Fibroblast of skin of left biceps (primary cell): ENCODE measurements at regions not wholly inside any gene's neighbourhood (a gene's known extent, or its start where the extent isn't known, plus 50 kb on each side); places are given as distances from the start of the nearest gene placed in this dataset.

Experiments used
- DNase-seq, 2 experiments: peaks; one replicate each; pipeline ENCODE4 v3.0.0-alpha.2; 2013; ENCODE audit warnings: low read depth in 2 of 2

DNA sequence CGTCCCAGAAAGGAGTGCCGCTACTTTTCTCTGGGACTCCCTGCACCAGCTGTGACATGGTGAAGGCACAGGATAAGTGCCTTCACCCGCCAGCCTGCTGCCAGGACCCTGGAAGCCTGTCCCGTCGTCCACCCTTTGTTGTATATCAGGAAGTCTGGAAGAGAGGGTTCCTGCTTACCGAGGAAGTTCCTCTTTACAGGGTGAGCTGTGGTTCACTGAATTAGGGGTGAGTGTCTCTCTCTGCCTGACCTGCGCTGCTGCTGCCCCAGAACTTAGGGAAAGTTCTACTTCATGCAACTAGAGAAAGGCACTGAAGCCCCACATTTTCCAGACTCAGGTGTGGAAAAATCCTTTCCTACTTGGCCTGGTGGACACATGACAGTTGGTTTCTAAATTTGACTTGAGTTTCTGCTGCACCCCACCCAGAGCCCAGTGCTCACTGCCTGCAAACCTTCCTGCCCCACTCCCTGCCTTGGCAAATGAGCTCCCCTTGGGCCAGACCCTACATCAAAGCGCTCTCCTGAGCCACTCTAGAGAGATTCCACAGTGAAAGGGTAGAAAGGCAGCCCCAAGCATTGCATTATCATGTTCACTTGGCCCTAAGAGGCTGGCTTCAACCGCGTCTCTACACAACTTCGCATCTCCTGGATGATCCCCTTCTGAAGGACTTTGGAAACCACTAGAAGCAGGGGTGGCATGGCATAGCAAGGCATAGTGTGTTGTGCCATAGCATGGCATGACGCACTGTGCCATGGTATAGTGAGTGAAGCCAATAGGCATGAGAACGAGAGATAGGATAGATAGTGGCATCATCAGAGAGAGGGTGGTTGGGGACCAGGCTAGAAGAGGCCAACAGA, 215.8 kb upstream of the CDYL start:
- no peak for DNase-seq

DNA sequence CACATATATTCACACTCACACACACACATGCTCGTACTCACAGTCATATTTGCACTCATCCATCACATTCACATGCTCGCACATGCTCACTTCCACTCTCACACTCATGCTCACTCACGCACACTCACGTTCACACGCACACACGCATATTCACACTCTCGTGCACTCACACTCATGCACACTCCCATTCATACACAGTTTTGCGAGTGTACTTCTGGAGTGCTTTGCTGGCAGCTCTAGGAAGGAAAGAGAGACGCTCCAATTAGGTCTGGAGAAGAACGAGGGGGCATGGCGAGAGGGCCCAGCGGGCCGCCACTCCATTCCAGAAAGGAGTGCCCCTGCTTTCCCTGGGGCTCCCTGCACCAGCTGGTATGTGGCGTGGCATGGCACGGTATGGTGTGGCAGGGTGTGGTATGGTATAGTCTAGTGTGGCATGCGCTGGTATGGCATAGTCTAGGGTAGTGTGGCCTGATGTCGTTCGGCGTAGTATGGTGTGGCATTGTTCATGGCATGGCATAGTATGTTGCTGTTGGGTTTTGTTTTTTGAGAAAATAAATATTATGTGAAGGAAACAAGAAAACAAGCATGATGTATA, 216.8 kb upstream of the CDYL start:
- no peak for DNase-seq

DNA sequence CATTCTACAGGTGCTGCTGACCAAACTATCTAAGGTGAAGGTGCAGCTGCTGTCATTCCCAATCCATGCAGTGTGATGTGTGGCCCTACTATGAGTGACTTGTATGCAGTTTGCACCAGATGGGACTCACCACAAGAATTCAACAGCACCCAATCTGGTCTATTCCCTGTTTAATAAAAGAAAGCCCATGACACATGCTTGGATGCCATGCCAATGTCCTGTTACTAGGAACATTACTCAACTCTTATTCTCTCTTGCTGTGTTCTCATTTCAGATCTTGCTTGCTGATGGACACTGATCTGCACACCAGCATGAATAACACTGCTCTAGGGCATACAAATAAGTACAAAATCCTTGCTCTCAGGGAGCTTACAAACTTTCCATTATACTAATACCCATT, 221.6 kb upstream of the CDYL start:
- DNase-seq: no peak

DNA sequence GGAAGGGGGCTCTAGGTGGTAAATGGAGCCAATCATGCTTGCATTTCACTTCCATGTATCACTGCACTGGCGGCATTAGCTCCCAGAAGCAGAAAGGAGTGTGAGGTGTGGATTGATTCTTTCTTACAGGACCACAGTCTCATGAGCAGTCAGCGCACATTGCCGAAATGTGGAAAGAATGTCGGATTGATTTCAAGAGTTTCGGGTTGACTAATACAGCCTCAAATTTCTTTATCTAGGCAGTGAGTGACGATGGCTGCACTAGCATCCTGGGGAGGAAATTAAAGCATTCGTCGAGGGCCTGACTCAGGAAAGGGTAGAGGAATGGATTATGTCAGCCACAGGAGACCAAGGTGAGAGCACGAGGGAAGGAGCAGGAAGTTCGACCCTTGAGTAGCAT, 222.8 kb upstream of the CDYL start:
- DNase-seq: no peak

DNA sequence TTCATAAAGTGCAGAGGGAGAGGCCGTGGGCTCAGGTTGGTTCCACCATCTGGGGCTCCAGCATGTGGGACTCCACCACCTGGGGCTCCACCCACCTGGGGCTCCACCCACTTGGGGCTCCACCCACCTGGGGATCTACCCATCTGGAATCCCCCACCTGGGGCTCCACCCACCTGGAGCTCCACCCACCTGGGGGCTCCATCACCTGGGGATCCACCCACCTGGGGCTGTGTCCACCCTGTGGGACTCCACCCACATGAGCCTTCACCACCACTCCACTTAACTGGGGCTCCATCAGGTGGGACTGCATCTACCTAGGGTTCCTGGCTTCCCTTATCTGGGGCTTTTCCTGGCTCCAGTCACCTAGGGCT, 226.0 kb upstream of the CDYL start:
- no peak for DNase-seq

DNA sequence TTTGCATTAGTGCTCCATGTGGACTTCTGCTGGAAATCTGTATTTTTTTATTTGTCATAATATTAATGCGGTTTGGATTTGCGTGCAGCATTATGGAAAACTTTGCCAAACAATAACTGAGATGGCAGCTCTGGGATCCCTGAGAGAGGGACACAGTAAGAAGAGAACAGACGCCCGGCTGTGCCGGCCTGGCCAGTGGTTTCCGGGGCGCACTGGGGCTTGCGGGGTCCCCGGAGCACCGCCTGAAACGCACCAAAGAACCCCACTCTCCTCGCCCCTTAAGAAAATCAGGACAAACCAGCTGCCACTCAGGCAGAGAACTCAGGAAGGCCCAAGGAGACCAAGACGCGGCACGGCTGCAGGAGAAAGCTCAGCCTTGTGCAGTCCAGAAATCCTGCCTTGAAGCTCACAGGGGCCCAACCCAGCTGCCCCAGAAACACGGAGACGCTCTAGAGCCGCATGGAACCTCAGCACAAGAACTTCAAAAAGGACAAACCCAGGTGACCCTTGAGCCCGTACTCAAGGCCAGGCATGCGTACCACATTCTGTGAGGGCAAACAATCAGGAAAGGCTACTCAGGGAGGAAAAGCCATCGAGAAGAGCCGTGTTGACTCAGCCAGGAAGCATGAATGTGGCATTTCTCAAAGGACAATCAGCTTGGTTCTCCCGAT, 226.5 kb upstream of the CDYL start:
- no peak for DNase-seq

DNA sequence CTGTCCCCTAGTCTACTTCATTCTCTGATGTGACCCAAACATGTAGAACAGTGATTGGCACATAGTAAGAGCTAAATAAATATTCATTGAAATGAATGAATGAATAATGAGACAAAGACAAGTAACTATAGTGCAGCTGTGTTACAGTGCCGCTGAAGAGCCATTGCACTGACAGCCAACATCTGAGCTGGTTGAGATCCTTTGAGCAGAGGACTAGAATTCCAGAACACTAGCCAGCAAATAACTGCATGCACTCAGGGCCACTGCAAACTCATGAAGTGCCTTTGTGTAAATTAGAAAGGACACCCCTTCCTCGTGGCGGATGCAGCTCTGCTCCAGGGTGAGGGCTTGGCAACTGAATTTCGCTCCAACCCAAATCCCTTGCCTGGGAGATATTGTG, 230.3 kb upstream of the CDYL start:
- no peak for DNase-seq

DNA sequence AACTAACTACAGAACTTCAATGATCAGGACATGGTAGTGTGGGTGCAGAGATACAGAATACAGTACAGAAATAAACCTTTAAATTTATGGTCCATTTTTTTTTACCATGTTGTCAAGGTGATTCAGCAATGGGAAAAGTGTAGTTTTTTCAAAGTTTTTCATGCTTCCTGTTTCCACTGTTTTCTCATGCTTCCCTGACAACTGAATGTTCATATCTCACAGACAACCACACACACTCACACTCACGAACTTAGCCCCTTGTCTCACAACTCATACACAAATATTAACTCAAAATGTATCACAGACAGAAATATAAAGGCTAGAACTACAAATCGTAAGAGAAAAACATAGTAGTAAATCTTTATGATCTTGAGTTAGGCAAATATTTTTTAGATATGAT, 232.6 kb upstream of the CDYL start:
- no peak for DNase-seq

DNA sequence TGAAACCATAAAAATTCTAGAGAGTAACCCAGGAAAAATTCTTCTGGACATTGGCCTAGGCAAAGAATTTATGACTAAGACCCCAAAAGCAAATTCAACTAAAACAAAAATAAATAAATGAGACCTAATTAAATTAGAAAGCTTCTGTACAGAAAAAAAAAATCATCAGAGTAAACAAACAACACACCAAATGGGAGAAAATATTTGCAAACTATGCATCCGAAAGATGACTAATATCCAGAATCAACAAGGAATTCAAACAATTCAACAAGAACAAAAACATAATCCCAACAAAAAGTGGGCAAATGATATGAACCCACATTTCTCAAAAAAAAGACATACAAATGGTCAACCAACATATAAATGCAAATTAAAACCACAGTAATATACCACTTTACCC, 242.6 kb upstream of the CDYL start:
- DNase-seq: no peak

DNA sequence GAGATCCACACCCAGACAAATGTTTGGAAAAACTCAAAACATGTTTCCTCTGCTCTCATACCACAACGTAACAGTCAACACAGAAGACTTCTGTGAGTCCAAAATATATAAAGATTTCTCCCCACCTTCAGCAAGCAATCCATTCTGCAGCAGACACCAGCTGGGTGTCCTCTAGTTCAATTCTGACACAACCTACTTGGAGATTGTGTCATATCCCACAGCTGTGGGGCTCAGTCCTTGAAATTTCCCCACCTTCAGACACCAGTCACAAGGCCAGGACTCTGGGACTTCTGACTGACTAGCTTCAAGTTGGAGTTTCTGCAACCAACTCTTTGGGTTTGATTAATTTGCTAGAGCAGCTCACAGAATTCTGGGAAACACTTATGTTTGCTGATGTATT, 244.8 kb upstream of the CDYL start:
- no peak for DNase-seq

DNA sequence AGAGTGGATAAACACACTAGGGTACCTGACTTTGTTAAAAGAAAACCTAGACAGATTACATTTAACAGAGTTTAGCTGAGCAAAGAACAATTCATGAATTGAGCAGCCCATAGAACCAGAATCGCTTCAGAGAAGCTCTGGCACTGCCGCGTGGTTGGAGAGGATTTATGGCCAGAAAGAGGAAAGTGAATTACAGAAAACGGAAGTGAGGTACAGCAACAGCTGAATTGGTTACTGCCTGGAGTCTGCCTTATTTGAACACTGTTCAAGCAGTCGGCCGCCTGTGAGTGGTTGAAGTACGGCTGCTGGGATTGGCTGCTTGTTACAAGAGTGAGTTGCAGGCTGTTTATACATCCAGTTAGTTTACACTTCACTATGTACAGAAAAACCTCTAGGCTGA, 253.8 kb upstream of the CDYL start:
- no peak for DNase-seq

DNA sequence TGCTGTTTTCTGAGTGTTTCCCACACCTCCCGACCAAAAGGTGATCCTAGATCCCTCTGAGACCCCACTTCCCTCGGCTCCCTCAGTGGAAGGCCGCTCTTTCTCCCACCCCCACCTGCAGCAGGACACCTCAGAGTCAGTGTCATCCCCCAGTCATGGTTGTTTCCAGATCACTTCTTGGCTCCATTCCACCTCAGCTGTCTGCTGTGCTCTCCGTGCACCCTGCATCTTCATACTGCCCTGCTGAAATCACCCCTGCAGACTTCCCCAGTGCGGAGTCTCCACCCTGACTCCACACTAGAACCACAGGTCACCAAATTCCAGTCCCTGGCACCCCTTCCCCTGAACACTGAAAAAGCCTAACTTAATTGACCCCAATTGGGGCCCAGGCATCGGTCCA, 255.1 kb upstream of the CDYL start:
- no peak for DNase-seq

DNA sequence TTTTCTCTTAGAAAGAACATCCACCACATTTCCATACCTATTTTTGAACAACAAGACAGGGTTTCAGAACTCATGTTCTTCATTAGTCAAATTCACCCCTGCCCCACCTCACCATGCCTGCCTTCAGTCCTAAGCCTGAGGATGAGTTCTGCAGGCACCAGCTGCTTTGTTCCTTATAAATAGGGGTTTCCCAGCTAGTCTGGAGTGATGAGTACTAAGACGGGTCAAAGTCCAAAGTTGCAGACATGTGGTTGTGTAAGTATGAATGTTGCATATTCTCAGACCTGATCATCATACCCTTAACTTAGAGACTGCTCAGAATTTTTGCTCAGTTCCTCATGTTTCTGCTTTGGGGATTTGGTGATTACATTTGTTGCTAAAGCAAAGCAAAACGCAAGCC, 257.7 kb upstream of the CDYL start:
- DNase-seq: peak; percentile 1

DNA sequence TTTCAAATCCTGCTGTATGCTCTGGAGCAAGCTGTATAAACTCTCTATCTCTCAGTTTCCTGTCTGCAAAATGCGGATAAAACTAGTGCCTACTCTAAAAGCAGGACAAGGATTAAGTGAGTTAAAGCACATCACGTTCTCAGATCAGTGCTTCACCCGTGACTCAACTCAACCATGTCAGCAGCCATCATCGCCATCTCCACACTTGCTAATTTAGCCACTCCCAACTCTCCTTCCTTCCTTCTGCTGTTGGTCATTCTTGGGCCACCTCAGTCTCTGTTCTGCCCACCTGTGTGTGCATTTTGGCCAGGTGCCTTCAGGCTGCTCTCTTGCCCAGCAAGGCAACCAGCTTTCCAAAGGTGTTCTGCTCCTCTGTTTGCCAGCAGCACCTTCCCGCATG, 260.0 kb upstream of the CDYL start:
- no peak for DNase-seq

DNA sequence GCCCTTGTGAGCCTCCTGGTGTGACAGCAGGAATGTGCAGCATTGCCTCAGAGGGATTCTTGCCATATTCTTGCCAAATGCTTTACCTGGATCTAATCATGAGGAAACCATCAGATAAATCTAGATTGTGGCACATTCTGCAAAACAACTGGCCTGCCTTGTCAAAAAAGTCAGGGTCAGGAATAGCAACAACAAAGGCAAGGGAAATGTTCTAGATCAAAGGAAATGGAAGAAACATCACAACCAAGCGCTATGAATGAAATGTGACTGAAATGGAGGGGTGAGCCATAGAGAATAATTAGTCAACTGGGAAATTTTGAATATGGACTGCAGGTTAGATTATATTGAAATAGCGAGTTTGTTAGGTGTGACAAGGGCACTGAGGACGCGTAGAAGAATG, 262.6 kb upstream of the CDYL start:
- DNase-seq: no peak

DNA sequence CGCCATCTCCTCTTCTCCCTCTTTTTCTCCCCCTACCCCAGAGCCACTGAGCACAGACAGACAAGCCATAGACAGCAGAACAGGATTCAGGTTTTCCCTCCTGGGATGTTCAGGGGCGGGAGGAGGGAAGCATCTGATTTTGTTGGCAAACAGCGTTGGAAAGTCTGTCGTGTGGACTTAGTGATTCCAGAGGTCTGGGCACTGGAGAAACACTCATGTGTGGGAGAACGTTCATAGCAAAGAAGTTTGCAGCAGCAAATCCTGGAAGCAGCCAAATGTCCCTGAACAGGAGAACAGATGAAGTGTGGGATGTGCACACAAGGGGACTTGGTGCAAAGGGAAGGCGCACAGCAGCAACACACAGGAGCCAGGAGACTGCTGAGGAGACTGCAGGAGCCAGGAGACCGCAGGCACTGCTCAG, 264.1 kb upstream of the CDYL start:
- DNase-seq: no peak

DNA sequence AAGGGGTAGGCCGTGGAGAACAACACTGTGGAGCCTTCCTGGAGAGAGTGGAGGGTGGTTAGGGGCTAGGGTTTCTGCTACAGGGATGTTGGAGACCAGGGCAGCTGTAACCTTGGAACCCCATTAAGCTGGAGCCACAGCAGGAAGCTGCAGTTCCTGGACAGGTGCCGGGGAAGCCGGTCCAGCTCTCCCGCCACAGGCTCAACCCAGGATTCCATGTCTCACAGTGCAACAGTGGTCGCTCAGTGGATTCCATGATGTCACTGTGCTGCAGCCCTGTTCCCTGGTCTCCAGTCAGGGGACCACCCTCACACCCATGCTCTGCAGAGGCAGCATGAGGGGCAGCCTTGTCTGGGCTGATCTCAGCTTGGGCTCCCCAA, 264.6 kb upstream of the CDYL start:
- no peak for DNase-seq

DNA sequence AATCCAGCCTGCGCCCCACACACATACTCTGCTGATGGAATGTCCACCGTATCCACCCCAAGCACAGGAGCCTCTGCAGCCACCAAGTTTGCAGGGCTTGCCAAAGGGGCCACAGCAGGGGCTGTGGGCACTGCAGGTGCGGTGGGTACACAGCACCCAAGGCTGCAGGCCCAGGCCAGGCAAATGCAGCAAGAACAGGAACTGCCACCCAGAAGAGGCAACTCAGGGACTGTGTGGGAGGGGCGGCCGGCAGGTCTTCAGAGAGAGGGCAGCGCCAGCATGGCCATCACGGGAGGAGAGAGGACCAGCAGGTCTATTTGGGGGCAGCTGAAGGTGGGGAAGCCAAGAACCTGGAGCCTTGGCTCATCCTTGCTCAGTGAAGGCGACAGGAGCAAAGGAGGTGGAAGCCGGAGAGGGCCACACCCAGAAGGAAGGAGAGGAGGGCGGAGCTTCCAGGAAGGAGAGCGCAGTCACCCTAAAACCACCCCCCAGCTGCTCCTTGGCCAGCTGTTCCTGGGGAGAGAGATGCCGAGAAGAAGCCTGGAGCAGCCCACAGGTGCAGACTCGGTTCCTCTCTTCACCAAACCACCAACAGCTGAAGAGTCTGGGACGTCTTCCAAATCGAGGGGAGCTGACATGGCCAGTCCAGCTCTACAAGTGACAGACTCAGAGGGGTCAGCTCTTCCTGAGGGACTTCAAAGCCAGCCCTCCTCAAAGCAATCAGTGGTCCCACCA, 265.1 kb upstream of the CDYL start:
- no peak for DNase-seq

DNA sequence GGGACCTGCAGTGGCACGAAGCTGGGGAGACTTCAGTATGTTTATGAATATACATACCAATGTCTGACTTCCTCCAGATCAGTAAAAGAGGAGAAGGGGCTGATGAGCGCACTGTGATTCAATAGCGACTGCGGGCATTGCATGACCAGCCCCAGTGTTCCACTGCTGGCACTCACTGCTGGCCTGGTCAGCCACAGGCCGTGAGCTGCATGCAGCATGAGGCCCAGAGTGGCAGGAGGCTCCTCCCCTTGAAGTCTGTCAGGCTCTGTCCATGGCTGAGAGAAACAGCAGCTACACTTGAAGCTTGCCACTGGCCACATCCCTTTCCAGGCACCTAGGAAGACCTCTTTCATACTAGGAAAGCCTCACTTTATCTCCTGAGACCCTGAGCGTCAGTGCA, 265.9 kb upstream of the CDYL start:
- no peak for DNase-seq

DNA sequence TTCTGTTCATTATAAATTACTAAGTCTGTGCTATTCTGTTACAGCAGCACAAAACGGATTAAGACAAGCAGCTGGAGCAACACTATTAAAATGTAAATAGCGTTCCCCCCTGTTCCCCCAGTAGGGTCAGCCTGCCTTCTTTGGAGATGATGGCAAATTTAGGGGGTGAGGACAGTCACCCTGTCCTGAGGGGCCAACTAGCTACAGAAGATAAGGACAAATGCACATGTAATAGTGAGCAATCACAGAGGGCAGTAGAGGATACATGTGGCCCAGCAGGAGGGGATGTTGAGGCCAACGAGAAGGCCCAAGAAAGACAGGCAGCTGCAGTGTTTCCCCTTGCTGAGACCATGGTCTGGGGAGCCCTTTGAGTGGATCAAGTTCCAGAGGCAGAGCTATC, 266.7 kb upstream of the CDYL start:
- DNase-seq: no peak

DNA sequence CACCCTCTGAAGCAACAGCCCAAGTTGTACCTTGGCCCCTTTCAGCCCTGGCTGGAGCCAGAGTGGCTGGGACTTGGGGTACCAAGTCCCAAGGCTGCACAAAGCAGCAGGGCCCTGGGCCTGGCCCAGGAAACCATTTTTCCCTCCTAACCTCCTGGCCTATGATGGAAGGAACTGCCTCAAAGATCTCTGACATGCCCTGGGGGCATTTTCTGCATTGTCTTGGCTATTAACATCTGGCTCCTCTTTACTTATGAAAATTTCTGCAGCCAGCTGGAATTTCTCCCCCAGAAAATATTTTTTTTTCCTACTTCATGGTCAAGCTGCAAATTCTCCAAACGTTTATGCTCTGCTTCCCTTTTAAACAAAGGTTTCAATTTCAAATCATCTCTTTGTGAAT, 269.4 kb upstream of the CDYL start:
- DNase-seq: no peak

DNA sequence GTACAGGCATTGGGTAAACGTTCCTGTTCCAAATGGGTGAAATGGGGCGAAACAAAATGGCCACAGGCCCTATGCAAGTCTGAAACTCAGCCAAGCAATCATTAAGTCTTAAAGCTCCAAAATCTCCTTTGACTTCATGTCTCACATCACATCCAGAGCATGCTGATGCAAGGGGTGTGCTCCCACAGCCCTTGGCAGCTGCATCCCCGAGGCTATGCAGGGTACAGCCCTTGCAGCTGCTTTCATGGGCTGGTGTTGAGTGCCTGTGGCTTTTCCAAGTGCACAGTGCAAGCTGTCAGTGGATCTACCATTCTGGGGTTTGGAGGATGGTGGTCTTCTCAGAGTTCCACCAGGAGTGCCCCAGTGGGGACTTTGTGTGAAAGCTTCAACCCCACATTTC, 270.0 kb upstream of the CDYL start:
- no peak for DNase-seq

DNA sequence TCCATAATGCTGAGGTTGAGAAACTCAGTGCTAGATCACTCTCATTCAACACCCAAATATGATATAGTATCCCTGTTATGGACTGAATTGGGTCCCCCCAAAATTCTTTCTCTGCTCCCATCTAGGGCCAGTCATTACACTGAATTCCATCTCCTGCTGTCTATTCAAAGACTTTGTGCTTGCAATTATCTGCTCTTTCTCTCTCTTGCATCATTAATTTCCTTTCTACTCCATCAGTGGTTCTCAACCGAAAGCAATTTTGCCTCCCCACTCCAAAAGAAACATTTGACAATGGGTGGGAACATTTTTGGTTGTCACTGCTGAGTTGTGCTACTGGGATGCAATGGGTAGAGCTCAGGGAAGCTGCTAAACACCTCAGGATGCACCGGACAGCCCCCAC, 271.5 kb upstream of the CDYL start:
- no peak for DNase-seq
